Ishikawa (cell line): ENCODE measurements at regions not wholly inside any gene's neighbourhood (a gene's known extent, or its start where the extent isn't known, plus 50 kb on each side); places are given as distances from the start of the nearest gene placed in this dataset.

Source experiments
- EP300 ChIP-seq: IDR thresholded peaks from 2 replicates; pipeline ENCODE4 v1.6.1; 2012; ENCODE audit warnings: borderline replicate concordance
- FOXM1 ChIP-seq: IDR thresholded peaks from 2 replicates; pipeline ENCODE4 v1.6.1; 2012; ENCODE audit warnings: low read depth, borderline replicate concordance
- NFIC ChIP-seq: IDR thresholded peaks from 2 replicates; pipeline ENCODE4 v1.6.1; 2012
- RAD21 ChIP-seq: IDR thresholded peaks from 2 replicates; pipeline ENCODE4 v1.6.1; 2012; ENCODE audit warnings: low read depth
- TAF1 ChIP-seq: IDR thresholded peaks from 2 replicates; pipeline ENCODE4 v1.6.1; 2012; ENCODE audit warnings: low read depth, mild to moderate bottlenecking
- TCF12 ChIP-seq: IDR thresholded peaks from 2 replicates; pipeline ENCODE4 v1.6.1; 2012; ENCODE audit warnings: low read depth
- YY1 ChIP-seq: IDR thresholded peaks from 2 replicates; pipeline ENCODE4 v1.6.1; 2012; ENCODE audit warnings: low read depth
- ZBTB7A ChIP-seq: IDR thresholded peaks from 2 replicates; pipeline ENCODE4 v1.6.1; 2012; ENCODE audit warnings: low read depth
- TF ChIP-seq, protein P1 (sequence below): IDR thresholded peaks from 2 replicates; pipeline ENCODE4 v1.6.1; 2012

DNA sequence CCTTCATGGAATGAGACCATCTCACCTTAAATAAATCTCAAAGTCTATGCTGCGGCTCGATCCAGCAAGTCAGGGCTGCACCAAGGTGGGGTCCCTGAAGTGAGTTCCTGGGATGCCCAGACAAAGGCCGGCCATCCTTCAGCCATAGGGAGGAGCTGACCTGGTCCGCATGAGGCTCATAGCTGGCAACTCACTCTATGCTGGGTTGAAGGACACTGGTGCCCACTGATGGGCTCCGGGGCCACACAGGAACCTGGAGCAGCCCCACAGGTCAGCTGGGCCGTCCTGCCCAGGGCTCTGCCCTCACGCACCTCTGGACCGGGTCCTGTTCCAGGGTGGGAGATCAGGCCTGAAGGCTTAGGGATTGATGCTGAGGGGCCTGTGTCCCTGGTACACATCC lies 1339.3 kb downstream of the TBC1D22A start:
- TF ChIP-seq RAD21 (no peak), YY1 (no peak), EP300 (no peak), TCF12 (no peak), FOXM1 (no peak), TAF1 (no peak), ZBTB7A (no peak), NFIC (no peak)
- TF ChIP-seq, protein P1, sequence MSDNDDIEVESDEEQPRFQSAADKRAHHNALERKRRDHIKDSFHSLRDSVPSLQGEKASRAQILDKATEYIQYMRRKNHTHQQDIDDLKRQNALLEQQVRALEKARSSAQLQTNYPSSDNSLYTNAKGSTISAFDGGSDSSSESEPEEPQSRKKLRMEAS: no peak
